Heart left ventricle (tissue), 16 donors: ENCODE measurements at regions not wholly inside any gene's neighbourhood (a gene's known extent, or its start where the extent isn't known, plus 50 kb on each side); places are given as distances from the start of the nearest gene placed in this dataset.

ENCODE experiments used
- ATAC-seq, 4 donors: fragments of 200-7000 bp; cut with Tn5 transposase; one replicate each; pipeline ENCODE4 v1.9.1; 2020 to 2022; ENCODE audit warnings: moderate library complexity in 4 of 4, mild to moderate bottlenecking in 3 of 4, moderate number of reproducible peaks in 1 of 4
- DNase-seq, 5 donors: peaks; one replicate each; pipeline ENCODE4 v3.0.0-alpha.2; 2020
- H3K27ac ChIP-seq, 12 donors: fragments of 200-600 bp; sonication (generic) in 4 of 12; one replicate each; pipeline versions ENCODE4 v1.5.0 to v1.8.0; 2016 to 2022; ENCODE audit warnings: mild to moderate bottlenecking in 2 of 12
- H3K27me3 ChIP-seq, 9 donors: fragments of 200-600 bp; sonication (generic) in 2 of 9; one replicate each; pipeline versions ENCODE4 v1.5.1 to v1.8.0; 2016 to 2022; ENCODE audit warnings: mild to moderate bottlenecking in 3 of 9
- H3K36me3 ChIP-seq, 9 donors: fragments of 200-600 bp; sonication (generic) in 2 of 9; one replicate each; pipeline versions ENCODE4 v1.5.0 to v1.8.0; 2018 to 2022; ENCODE audit warnings: mild to moderate bottlenecking in 2 of 9
- H3K4me1 ChIP-seq, 12 donors: fragments of 200-600 bp; sonication (generic) in 4 of 12; one replicate each; pipeline versions ENCODE4 v1.5.0 to v1.8.0; 2016 to 2022; ENCODE audit warnings: mild to moderate bottlenecking in 3 of 12
- H3K4me3 ChIP-seq, 12 donors: fragments of 200-600 bp; sonication (generic) in 4 of 12; one replicate each; pipeline versions ENCODE4 v1.5.0 to v1.8.0; 2017 to 2022; ENCODE audit warnings: mild to moderate bottlenecking in 9 of 12, moderate library complexity in 4 of 12
- H3K9me3 ChIP-seq, 12 donors: fragments of 200-600 bp; sonication (generic) in 4 of 12; one replicate each; pipeline versions ENCODE4 v1.5.0 to v1.8.0; 2016 to 2022; ENCODE audit warnings: mild to moderate bottlenecking in 1 of 12
- POLR2A ChIP-seq, 2 donors: fragments of 450-650 bp; IDR thresholded peaks; one replicate each; pipeline ENCODE4 v1.6.1; 2017; ENCODE audit warnings: antibody characterized with exemption in 2 of 2, mild to moderate bottlenecking in 2 of 2, moderate library complexity in 2 of 2
- WGBS, 4 donors: extraction: QIAGEN DNeasy Blood & Tissue Kit in 2 of 4; methylation state at CpG; one replicate each; pipeline versions ENCODE4 v1.1.5 to v1.1.7; 2013 to 2018; 5-methylcytosine and 5-hydroxymethylcytosine counted together
- intact Hi-C, 10 donors: fragments of 100-400 bp; cut with DNase I; formaldehyde crosslinking; loops; one replicate each; pipeline versions ENCODE4 v1.11.1 to v1.14.2; 2022
- TF ChIP-seq, protein P1 (sequence below), 12 donors: fragments of 200-600 bp; sonication (generic) in 4 of 12; IDR thresholded peaks; one replicate each; pipeline versions ENCODE4 v1.5.0 to v1.8.0; 2018 to 2022; ENCODE audit warnings: antibody characterized with exemption in 12 of 12, mild to moderate bottlenecking in 5 of 12
- donor health status: ischemic (EF 13 %, LVEDD 7.1; RV severe dilation, severe dysfunction).
- donor health status: healthy with polysubstance abuse.
- donor health status: DM: no; HTN: yes; CAD: no.
- donor health status: DM: no; HTN: no; CAD: no.
- donor health status: ischemic (EF 25% LVEDD 6.9; RV normal size, moderate dysfunction).
- donor health status: ischemic (EF 25% LVEDD 5.7; RV mildly dilated, moderate dysfunction).
- donor health status: healthy.
- donor health status: DM: yes; HTN: yes; CAD: no.
- donor health status: ischemic (EF 35%, LVEDD 5.7; RV mildly dilated, moderate dysfunction).
- donor health status: nonischemic (EF 11% LVEDD 7.7; RV severe dilation, severe dysfunction).
- donor health status: DM: yes; HTN: yes; CAD: no.
- donor health status: PGD.
- donor health status: ischemic (EF 29% LVEDD 5.4; RV normal size, mild dysfunction).
- donor health status: nonischemic (EF 23%, LVEDD 6.1; RV moderate dilation, normal function).

DNA sequence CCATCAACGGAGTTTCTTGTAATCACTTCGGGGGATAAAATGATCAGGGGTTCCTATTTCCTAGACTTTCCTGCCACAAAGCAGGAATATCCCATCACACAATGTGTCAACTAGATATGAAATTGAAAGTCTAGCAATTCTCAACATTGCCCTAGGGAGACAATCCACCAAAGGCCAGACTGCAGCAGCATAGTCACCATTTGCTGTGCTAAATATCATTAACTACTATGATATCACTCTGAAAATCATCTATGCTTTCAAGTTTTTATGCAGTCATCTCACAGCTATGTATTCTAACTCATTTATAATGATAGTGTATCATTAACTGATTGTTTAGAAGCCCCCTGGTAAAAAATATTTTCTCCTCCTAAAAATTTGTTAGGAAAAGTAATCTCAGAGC lies 342.6 kb upstream of the CDH6 start:
- no peaks in the 10 kb centered on the region for H3K27me3 ChIP-seq
- ATAC-seq = no peak

DNA sequence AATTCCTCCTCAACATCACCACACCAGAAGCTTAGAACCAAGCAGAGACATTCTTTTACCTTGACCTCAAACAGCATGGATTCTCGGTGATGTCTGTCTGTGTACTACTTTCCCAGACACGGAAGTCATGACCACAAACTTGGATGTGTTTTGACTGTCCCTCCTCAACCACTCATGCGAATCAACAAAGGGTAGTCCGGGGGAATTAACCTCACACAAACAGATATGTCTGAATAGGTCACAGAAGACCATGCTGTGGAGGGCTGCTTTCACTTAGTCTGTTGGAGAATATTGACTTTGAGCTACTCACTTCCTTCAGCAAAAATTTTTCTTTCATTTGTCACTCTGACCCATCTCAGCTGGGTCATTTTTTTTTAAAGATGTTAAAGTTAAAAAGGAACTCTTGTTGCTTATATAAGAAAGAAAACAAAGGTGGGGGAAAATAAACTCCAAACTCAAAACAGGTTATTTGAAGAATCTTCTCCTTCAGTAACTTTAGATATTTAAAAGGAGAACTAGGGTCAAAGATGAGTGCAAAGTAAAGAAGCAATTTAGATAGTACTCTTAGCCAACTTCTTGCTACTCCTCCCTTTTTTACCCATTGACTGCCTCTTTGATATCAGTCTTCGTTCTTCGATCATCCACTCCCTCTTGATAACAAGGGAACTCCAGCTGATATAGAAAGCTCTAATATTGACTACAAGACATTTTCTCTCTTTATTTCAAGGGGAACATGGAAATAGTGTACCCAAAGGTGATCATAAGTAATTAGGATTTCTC lies 343.4 kb upstream of the CDH6 start:
- TF ChIP-seq POLR2A (IDR thresholded peaks at IDR 0.05) = no peak
- TF ChIP-seq, protein P1, sequence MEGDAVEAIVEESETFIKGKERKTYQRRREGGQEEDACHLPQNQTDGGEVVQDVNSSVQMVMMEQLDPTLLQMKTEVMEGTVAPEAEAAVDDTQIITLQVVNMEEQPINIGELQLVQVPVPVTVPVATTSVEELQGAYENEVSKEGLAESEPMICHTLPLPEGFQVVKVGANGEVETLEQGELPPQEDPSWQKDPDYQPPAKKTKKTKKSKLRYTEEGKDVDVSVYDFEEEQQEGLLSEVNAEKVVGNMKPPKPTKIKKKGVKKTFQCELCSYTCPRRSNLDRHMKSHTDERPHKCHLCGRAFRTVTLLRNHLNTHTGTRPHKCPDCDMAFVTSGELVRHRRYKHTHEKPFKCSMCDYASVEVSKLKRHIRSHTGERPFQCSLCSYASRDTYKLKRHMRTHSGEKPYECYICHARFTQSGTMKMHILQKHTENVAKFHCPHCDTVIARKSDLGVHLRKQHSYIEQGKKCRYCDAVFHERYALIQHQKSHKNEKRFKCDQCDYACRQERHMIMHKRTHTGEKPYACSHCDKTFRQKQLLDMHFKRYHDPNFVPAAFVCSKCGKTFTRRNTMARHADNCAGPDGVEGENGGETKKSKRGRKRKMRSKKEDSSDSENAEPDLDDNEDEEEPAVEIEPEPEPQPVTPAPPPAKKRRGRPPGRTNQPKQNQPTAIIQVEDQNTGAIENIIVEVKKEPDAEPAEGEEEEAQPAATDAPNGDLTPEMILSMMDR (IDR thresholded peaks at IDR 0.05) = no peak
- DNase-seq (no peak), ATAC-seq (no peak)
- Histone ChIP-seq H3K27ac (no peak overlapping the region), H3K4me1 (no peaks in the 10 kb centered on the region), H3K27me3 (no peaks in the 10 kb centered on the region), H3K4me3 (no peak overlapping the region), H3K9me3 (no peaks in the 10 kb centered on the region), H3K36me3 (no peaks in the 10 kb centered on the region)
- 69 to 77% (median 70%) methylated on average over 6 of the region's 6 CpGs for WGBS, 4 donors
- intact Hi-C loops = no loop called here

More for the DNA sequence above, 342.6 kb upstream of the CDH6 start:
- Histone ChIP-seq H3K36me3 (no peaks in the 10 kb centered on the region), H3K4me3 (no peak overlapping the region), H3K27ac (no peak overlapping the region), H3K9me3 (no peaks in the 10 kb centered on the region), H3K4me1 (no peaks in the 10 kb centered on the region)
- TF ChIP-seq, protein P1 (IDR thresholded peaks at IDR 0.05) = no peak
- TF ChIP-seq POLR2A (IDR thresholded peaks at IDR 0.05) = no peak
- intact Hi-C loops = no loop called here
- 85 to 92% (median 88%) methylated on average over 2 of the region's 2 CpGs for WGBS, 4 donors
- no peak for DNase-seq

DNA sequence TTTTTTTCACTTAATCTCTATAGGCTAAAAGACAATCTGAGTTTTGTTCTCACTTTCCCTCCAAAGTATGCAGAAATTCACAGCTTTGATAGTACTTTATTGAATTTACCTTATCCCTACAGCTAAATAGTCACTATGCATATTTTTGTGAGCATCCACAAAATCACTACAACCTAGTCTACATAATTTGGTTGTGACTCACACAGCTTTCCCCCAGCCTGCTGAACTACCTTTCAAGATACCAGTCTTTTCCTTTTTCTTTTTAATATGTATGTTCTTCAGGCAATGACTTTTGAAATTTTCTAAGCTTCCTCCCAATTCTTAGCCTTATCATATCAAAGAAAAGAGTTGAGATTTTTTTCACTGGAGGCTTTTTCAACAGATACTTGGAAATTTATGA lies 347.3 kb upstream of the CDH6 start:
- TF ChIP-seq, protein P1 (IDR thresholded peaks at IDR 0.05) = no peak
- no peak for TF ChIP-seq POLR2A (IDR thresholded peaks at IDR 0.05)
- ATAC-seq (no peak), DNase-seq (no peak)
- peaks cover 0 to 12% (median 0%) of the 10 kb centered on the region in 12 donors for H3K4me1 ChIP-seq
- no peak overlapping the region for H3K4me3 ChIP-seq
- no peaks in the 10 kb centered on the region for H3K27me3 ChIP-seq
- intact Hi-C loops = no loop called here
- no peaks in the 10 kb centered on the region for H3K9me3 ChIP-seq
- no peaks in the 10 kb centered on the region for H3K36me3 ChIP-seq
- no peak overlapping the region for H3K27ac ChIP-seq

DNA sequence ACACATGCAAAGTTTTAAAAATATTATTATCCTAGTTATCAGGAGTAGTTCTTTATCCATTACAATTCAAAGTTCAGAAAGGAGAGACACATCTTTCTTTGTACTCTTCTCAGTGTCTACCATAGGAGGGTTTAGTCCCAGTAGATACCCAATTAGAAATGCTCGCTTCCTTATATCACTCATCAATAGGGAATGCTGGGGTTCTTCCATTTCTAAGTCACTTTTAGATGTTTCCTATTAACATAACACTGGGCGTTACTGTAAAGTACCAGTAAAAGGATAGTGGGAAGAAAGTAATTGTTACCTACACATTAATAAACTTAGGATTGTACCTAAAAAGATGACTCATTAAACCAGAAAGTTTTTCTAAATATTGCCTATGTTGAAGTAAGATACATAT lies 348.3 kb upstream of the CDH6 start:
- Histone ChIP-seq H3K27ac (no peak overlapping the region), H3K36me3 (no peaks in the 10 kb centered on the region), H3K27me3 (no peaks in the 10 kb centered on the region), H3K4me1 (peaks cover 0 to 21% (median 5%) of the 10 kb centered on the region in 12 donors), H3K9me3 (no peaks in the 10 kb centered on the region), H3K4me3 (no peak overlapping the region)
- no peak for ATAC-seq
- no peak for DNase-seq
- no peak for TF ChIP-seq POLR2A (IDR thresholded peaks at IDR 0.05)
- TF ChIP-seq, protein P1 (IDR thresholded peaks at IDR 0.05) = no peak
- intact Hi-C loops = no loop called here
- WGBS, 4 donors = 42 to 65% (median 54%) methylated on average over 2 of the region's 2 CpGs
